ENCODE measurements at regions not wholly inside any gene's neighbourhood (a gene's known extent, or its start where the extent isn't known, plus 50 kb on each side); places are given as distances from the start of the nearest gene placed in this dataset.

GRCh38 chr12:107429006-107429705 lies 256.4 kb upstream of the PWP1 start:
- no peak for DNase-seq (ENCODE audit: low read depth in 1 of 2, low spot score in 1 of 2)
- TF ChIP-seq, protein P1, sequence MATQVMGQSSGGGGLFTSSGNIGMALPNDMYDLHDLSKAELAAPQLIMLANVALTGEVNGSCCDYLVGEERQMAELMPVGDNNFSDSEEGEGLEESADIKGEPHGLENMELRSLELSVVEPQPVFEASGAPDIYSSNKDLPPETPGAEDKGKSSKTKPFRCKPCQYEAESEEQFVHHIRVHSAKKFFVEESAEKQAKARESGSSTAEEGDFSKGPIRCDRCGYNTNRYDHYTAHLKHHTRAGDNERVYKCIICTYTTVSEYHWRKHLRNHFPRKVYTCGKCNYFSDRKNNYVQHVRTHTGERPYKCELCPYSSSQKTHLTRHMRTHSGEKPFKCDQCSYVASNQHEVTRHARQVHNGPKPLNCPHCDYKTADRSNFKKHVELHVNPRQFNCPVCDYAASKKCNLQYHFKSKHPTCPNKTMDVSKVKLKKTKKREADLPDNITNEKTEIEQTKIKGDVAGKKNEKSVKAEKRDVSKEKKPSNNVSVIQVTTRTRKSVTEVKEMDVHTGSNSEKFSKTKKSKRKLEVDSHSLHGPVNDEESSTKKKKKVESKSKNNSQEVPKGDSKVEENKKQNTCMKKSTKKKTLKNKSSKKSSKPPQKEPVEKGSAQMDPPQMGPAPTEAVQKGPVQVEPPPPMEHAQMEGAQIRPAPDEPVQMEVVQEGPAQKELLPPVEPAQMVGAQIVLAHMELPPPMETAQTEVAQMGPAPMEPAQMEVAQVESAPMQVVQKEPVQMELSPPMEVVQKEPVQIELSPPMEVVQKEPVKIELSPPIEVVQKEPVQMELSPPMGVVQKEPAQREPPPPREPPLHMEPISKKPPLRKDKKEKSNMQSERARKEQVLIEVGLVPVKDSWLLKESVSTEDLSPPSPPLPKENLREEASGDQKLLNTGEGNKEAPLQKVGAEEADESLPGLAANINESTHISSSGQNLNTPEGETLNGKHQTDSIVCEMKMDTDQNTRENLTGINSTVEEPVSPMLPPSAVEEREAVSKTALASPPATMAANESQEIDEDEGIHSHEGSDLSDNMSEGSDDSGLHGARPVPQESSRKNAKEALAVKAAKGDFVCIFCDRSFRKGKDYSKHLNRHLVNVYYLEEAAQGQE (IDR thresholded peaks at IDR 0.05; ENCODE audit: insufficient replicate concordance, low read depth), result no peak
- TF ChIP-seq, protein P2, sequence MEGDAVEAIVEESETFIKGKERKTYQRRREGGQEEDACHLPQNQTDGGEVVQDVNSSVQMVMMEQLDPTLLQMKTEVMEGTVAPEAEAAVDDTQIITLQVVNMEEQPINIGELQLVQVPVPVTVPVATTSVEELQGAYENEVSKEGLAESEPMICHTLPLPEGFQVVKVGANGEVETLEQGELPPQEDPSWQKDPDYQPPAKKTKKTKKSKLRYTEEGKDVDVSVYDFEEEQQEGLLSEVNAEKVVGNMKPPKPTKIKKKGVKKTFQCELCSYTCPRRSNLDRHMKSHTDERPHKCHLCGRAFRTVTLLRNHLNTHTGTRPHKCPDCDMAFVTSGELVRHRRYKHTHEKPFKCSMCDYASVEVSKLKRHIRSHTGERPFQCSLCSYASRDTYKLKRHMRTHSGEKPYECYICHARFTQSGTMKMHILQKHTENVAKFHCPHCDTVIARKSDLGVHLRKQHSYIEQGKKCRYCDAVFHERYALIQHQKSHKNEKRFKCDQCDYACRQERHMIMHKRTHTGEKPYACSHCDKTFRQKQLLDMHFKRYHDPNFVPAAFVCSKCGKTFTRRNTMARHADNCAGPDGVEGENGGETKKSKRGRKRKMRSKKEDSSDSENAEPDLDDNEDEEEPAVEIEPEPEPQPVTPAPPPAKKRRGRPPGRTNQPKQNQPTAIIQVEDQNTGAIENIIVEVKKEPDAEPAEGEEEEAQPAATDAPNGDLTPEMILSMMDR (IDR thresholded peaks at IDR 0.05; ENCODE audit: insufficient read depth, low read length), result no peak
- Histone ChIP-seq H3K4me3 (replicated peaks; ENCODE audit: insufficient read depth, low read length) (no peak overlapping the region), H3K27ac (replicated peaks) (no peak overlapping the region), H3K27me3 (ENCODE audit: insufficient read depth, poor library complexity, severe bottlenecking) (no peaks in the 10 kb centered on the region)

DNA sequence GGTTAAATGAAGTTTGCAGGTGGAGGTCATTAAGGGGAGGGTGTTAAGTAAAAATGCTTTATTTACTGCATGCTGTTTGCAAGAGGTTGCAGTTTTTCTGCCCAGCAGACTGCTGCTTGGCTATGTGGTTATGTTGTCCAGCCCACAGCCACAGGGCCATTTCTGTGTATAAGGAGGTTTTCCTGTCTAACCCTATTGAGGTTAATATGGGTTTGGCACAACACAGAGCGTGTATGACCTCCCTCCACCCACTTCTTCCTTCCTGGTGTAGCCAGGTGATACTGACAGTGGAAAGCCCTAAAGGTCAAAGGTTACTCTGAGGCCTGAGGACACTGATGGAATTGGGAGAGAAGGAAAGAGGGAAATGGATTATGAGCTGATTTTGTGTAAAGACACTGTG lies 253.7 kb upstream of the PWP1 start:
- TF ChIP-seq, protein P1 (IDR thresholded peaks at IDR 0.05; ENCODE audit: insufficient replicate concordance, low read depth), result no peak
- TF ChIP-seq GABPA (IDR thresholded peaks at IDR 0.05; ENCODE audit: low read depth) (no peak), SPI1 (IDR thresholded peaks at IDR 0.05; ENCODE audit: borderline replicate concordance, low read depth) (no peak), POLR2AphosphoS5 (IDR thresholded peaks at IDR 0.05; ENCODE audit: low read depth) (no peak)
- TF ChIP-seq, protein P2 (IDR thresholded peaks at IDR 0.05; ENCODE audit: insufficient read depth, low read length), result no peak
- no peak overlapping the region for H3K4me3 ChIP-seq (replicated peaks; ENCODE audit: insufficient read depth, low read length)
- H3K27me3 ChIP-seq (ENCODE audit: insufficient read depth, poor library complexity, severe bottlenecking), result no peaks in the 10 kb centered on the region
- H3K27ac ChIP-seq (replicated peaks), result no peak overlapping the region
- DNase-seq (ENCODE audit: low read depth in 1 of 2, low spot score in 1 of 2), result no peak

DNA sequence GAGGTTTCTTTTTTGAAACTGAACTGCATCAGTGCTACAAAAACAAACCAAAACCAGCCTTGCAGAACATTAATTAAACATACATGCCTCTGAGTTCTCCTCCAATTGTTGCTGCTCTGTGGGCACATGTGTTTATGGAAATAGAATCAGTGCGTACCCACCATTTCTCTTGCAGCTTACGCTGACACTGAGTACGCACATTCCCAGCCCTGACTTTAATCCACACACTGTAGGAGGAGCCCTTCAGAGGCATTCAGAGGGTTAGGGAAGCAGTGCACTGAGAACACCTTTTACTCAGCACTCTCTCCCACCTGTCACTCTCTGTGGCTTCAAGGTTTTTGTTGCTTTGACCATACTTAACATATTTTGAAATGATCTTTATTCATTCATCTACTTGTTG lies 250.5 kb upstream of the PWP1 start:
- no peak for DNase-seq (ENCODE audit: low read depth in 1 of 2, low spot score in 1 of 2)
- H3K4me3 ChIP-seq (replicated peaks; ENCODE audit: insufficient read depth, low read length), result no peak overlapping the region
- no peak for TF ChIP-seq POLR2AphosphoS5 (IDR thresholded peaks at IDR 0.05; ENCODE audit: low read depth)
- no peak for TF ChIP-seq SPI1 (IDR thresholded peaks at IDR 0.05; ENCODE audit: borderline replicate concordance, low read depth)
- TF ChIP-seq, protein P2 (IDR thresholded peaks at IDR 0.05; ENCODE audit: insufficient read depth, low read length), result no peak
- TF ChIP-seq, protein P1 (IDR thresholded peaks at IDR 0.05; ENCODE audit: insufficient replicate concordance, low read depth), result no peak
- TF ChIP-seq GABPA (IDR thresholded peaks at IDR 0.05; ENCODE audit: low read depth), result no peak
- no peak overlapping the region for H3K27ac ChIP-seq (replicated peaks)
- H3K27me3 ChIP-seq (ENCODE audit: insufficient read depth, poor library complexity, severe bottlenecking), result no peaks in the 10 kb centered on the region

Measured in HL-60 (cell line).